A673 (cell line): ENCODE measurements at regions not wholly inside any gene's neighbourhood (a gene's known extent, or its start where the extent isn't known, plus 50 kb on each side); places are given as distances from the start of the nearest gene placed in this dataset.

Experiments used
- BruUV-seq: library from RNA; stranded (reverse); fragments of 400-500 nt; replicated peaks from 2 replicates; lab custom pipeline; 2021; lab: Mats Ljungman, UMichigan
- CTCF ChIA-PET: fragments of 300-600 bp; sonication (Branson Sonifier 250); formaldehyde crosslinking; loops from one replicate; lab custom pipeline; 2022; ENCODE audit warnings: antibody characterized with exemption; lab: Charles Lee
- POLR2A ChIA-PET: fragments of 300-600 bp; sonication (Branson Sonifier 250); formaldehyde crosslinking; loops from one replicate; lab custom pipeline; 2022; ENCODE audit warnings: antibody characterized with exemption; ENCODE audit not compliant: low non-redundant PET; lab: Charles Lee
- DNase-seq: peaks from one replicate; pipeline ENCODE4 v3.0.0-alpha.2; 2015; ENCODE audit warnings: low spot score
- H3K27ac ChIP-seq: fragments of 200-600 bp; sonication (generic); 2 replicates; pipeline ENCODE4 v1.5.1; 2016; ENCODE audit warnings: mixed run types, low read depth, mild to moderate bottlenecking, mixed read lengths, antibody characterized with exemption, low read length; ENCODE audit not compliant: poor library complexity, severe bottlenecking
- H3K27me3 ChIP-seq: fragments of 200-600 bp; sonication (generic); replicated peaks from 2 replicates; pipeline ENCODE4 v1.6.1; 2017; ENCODE audit warnings: mixed run types, low read depth, mild to moderate bottlenecking, mixed read lengths, antibody characterized with exemption, low read length; ENCODE audit not compliant: insufficient read depth, poor library complexity
- H3K36me3 ChIP-seq: fragments of 200-600 bp; sonication (generic); 2 replicates; pipeline ENCODE4 v1.6.1; 2016; ENCODE audit warnings: mixed run types, mild to moderate bottlenecking, mixed read lengths, antibody characterized with exemption, low read length; ENCODE audit not compliant: insufficient read depth, poor library complexity, severe bottlenecking
- H3K4me1 ChIP-seq: fragments of 200-600 bp; sonication (generic); 2 replicates; pipeline ENCODE4 v1.6.1; 2017; ENCODE audit warnings: mixed run types, mild to moderate bottlenecking, mixed read lengths, antibody characterized with exemption, low read length; ENCODE audit not compliant: insufficient read depth, poor library complexity, severe bottlenecking
- H3K4me3 ChIP-seq: fragments of 200-600 bp; sonication (generic); 2 replicates; pipeline ENCODE4 v1.5.1; 2016; ENCODE audit warnings: low read depth, mixed run types, mild to moderate bottlenecking, mixed read lengths, low read length; ENCODE audit not compliant: poor library complexity, severe bottlenecking
- H3K9me3 ChIP-seq: fragments of 200-600 bp; sonication (generic); 2 replicates; pipeline ENCODE4 v1.6.1; 2016; ENCODE audit warnings: mixed run types, low read depth, mild to moderate bottlenecking, mixed read lengths, antibody characterized with exemption, low read length; ENCODE audit not compliant: poor library complexity, severe bottlenecking
- CTCF ChIP-seq: fragments of 300-800, 200-600 bp; sonication (generic); conservative IDR thresholded peaks from 2 replicates; pipeline ENCODE4 v1.5.1; 2017; ENCODE audit warnings: low read depth, mild to moderate bottlenecking, antibody characterized with exemption, low read length, moderate library complexity, mixed read lengths
- EZH2 ChIP-seq: fragments of 200-600 bp; sonication (generic); IDR thresholded peaks from 2 replicates; pipeline ENCODE4 v1.6.1; 2017; ENCODE audit warnings: borderline replicate concordance, low read depth, mild to moderate bottlenecking, mixed read lengths, antibody characterized with exemption, low read length; ENCODE audit not compliant: poor library complexity, severe bottlenecking
- intact Hi-C: fragments of 100-400 bp; cut with micrococcal nuclease; formaldehyde crosslinking; loops from one replicate; pipeline ENCODE4 v1.10.0; 2022; ENCODE audit not compliant: unreplicated experiment

GRCh38 chr16:85267414-85267945, 155.2 kb upstream of the CIBAR2 start:
- BruUV-seq = no TSS peak
- H3K27ac ChIP-seq = no peak overlapping the region
- H3K4me1 ChIP-seq = peaks cover 8% of the 10 kb centered on the region
- intact Hi-C loops = no loop called here
- POLR2A ChIA-PET = no interaction called here
- no peaks in the 10 kb centered on the region for H3K36me3 ChIP-seq
- H3K27me3 ChIP-seq = no peaks in the 10 kb centered on the region
- CTCF ChIA-PET = no interaction called here
- no peak for DNase-seq
- no peaks in the 10 kb centered on the region for H3K9me3 ChIP-seq
- TF ChIP-seq EZH2 (no peak), CTCF (no peak)
- no peak overlapping the region for H3K4me3 ChIP-seq

- no peak for DNase-seq
- H3K27me3 ChIP-seq = no peaks in the 10 kb centered on the region
- no peaks in the 10 kb centered on the region for H3K9me3 ChIP-seq
- H3K36me3 ChIP-seq = no peaks in the 10 kb centered on the region
- H3K27ac ChIP-seq = no peak overlapping the region
- BruUV-seq = no TSS peak
- POLR2A ChIA-PET = no interaction called here
- H3K4me1 ChIP-seq = peaks cover 8% of the 10 kb centered on the region
- H3K4me3 ChIP-seq = no peak overlapping the region
- TF ChIP-seq EZH2 (no peak), CTCF (no peak)
- CTCF ChIA-PET = no interaction called here
- intact Hi-C loops = no loop called here
Observed at GRCh38 chr16:85269165-85269564, 156.9 kb upstream of the CIBAR2 start.

- H3K4me3 ChIP-seq = no peak overlapping the region
- intact Hi-C loops = no loop called here
- ChIA-PET POLR2A (no interaction called here), CTCF (no interaction called here)
- H3K36me3 ChIP-seq = no peaks in the 10 kb centered on the region
- H3K27me3 ChIP-seq = no peaks in the 10 kb centered on the region
- TF ChIP-seq EZH2 (no peak), CTCF (no peak)
- peaks cover 8% of the 10 kb centered on the region for H3K4me1 ChIP-seq
- no TSS peak for BruUV-seq
- no peaks in the 10 kb centered on the region for H3K9me3 ChIP-seq
- H3K27ac ChIP-seq = no peak overlapping the region
- DNase-seq = no peak
Observed at GRCh38 chr16:85270374-85270773, 158.1 kb upstream of the CIBAR2 start.
